SU-DHL-6 (cell line): ENCODE measurements at regions not wholly inside any gene's neighbourhood (a gene's known extent, or its start where the extent isn't known, plus 50 kb on each side); places are given as distances from the start of the nearest gene placed in this dataset.

Experiments
- CTCF ChIP-seq: fragments of 200-600 bp; sonication (generic); IDR thresholded peaks from one replicate; pipeline ENCODE4 v1.5.1; 2017; ENCODE audit warnings: antibody characterized with exemption, mild to moderate bottlenecking, low read length, moderate library complexity; ENCODE audit not compliant: insufficient read depth, poor library complexity, severe bottlenecking
- EZH2phosphoT487 ChIP-seq: fragments of 200-600 bp; sonication (generic), shearing (Covaris generic); conservative IDR thresholded peaks from 2 replicates; pipeline ENCODE4 v1.6.1; 2018; ENCODE audit warnings: mild to moderate bottlenecking, antibody characterized with exemption, low read length, moderate library complexity, mixed read lengths

- no peak for TF ChIP-seq CTCF
- TF ChIP-seq EZH2phosphoT487: no peak
Observed at GRCh38 chr6:65938000-65938399, 231.0 kb upstream of the EYS start.
